HepG2 (cell line): ENCODE measurements at regions not wholly inside any gene's neighbourhood (a gene's known extent, or its start where the extent isn't known, plus 50 kb on each side); places are given as distances from the start of the nearest gene placed in this dataset.

ENCODE experiments used
- ATAC-seq: fragments of 200-7000 bp; cut with Tn5 transposase; 3 replicates; pipeline ENCODE4 v1.9.1; 2020; ENCODE audit warnings: mild to moderate bottlenecking, moderate library complexity
- BruUV-seq: library from RNA; stranded (reverse); fragments of 400-500 nt; replicated peaks from 2 replicates; lab custom pipeline; 2021; lab: Mats Ljungman, UMichigan
- CTCF ChIA-PET: fragments of 300-600 bp; formaldehyde crosslinking; extraction: SDS; loops from one replicate; lab custom pipeline; 2021; ENCODE audit warnings: low total read pairs, inconsistent platforms, low intra/inter-chr PET ratio; lab: Yijun Ruan, JAX
- POLR2A ChIA-PET: fragments of 350-600 bp; sonication (Branson Sonifier 250); formaldehyde crosslinking; loops from one replicate; lab custom pipeline; 2020; ENCODE audit warnings: antibody characterized with exemption, inconsistent platforms; lab: Yijun Ruan, JAX
- DNase-seq: peaks from one replicate; pipeline ENCODE4 v3.0.0-alpha.2; 2015; ENCODE audit warnings: low spot score
- FAIRE-seq: peaks from 3 replicates; lab custom pipeline; 2011; peaks lifted over from hg19 to GRCh38; lab: Jason Lieb, UNC
- H2AFZ ChIP-seq: one replicate; pipeline ENCODE4 v1.6.1; 2011; ENCODE audit warnings: low read length, inconsistent platforms
- H3K27ac ChIP-seq: fragments of 300-600 bp; 3 replicates; pipeline ENCODE4 v1.8.0; 2011; ENCODE audit warnings: mixed run types, mild to moderate bottlenecking, mixed read lengths, low read length, inconsistent platforms; ENCODE audit not compliant: insufficient read depth; ENCODE audit errors: extremely low read length
- H3K27me3 ChIP-seq, 2 experiments: fragments of 200-600 bp in 1 of 2; 2 replicates in 1 of 2; 3 replicates in 1 of 2; pipeline versions ENCODE4 v1.6.0 to v1.8.0; 2011; ENCODE audit warnings: low read length in 2 of 2, mild to moderate bottlenecking in 2 of 2, moderate library complexity in 2 of 2, inconsistent platforms in 1 of 2; ENCODE audit not compliant: insufficient read depth in 2 of 2, control insufficient read depth in 1 of 2
- H3K36me3 ChIP-seq, 2 experiments: fragments of 200-600 bp in 1 of 2; replicated peaks in 1 of 2; 2 replicates in 1 of 2; 3 replicates in 1 of 2; pipeline versions ENCODE4 v1.5.1 to v1.8.0; 2011; ENCODE audit warnings: low read length in 2 of 2, inconsistent platforms in 1 of 2; ENCODE audit not compliant: insufficient read depth in 2 of 2, control insufficient read depth in 1 of 2
- H3K4me1 ChIP-seq: 2 replicates; pipeline ENCODE4 v1.5.1; 2012; ENCODE audit warnings: low read length, inconsistent platforms; ENCODE audit not compliant: insufficient read depth
- H3K4me2 ChIP-seq: 2 replicates; pipeline ENCODE4 v1.6.0; 2011; ENCODE audit warnings: low read depth, low read length, inconsistent platforms
- H3K4me3 ChIP-seq, 3 experiments: fragments of 200-600 bp in 1 of 3; sonication (generic), shearing (Covaris generic) in 1 of 3; replicated peaks in 1 of 3; 2 replicates each; pipeline ENCODE4 v1.5.1; 2011 to 2016; ENCODE audit warnings: low read length in 3 of 3, inconsistent platforms in 2 of 3, low read depth in 2 of 3, mild to moderate bottlenecking in 2 of 3, control low read depth in 1 of 3, mixed read lengths in 1 of 3; ENCODE audit not compliant: insufficient read depth in 1 of 3
- H3K79me2 ChIP-seq: one replicate; pipeline ENCODE4 v1.6.1; 2011; ENCODE audit warnings: low read length, inconsistent platforms; ENCODE audit not compliant: insufficient read depth
- H3K9ac ChIP-seq: 2 replicates; pipeline ENCODE4 v1.6.0; 2011; ENCODE audit warnings: mild to moderate bottlenecking, low read depth, low read length, inconsistent platforms; ENCODE audit not compliant: insufficient read depth
- H3K9me3 ChIP-seq: 2 replicates; pipeline ENCODE4 v1.5.1; 2012; ENCODE audit warnings: mild to moderate bottlenecking, low read length
- H4K20me1 ChIP-seq: 2 replicates; pipeline ENCODE4 v1.6.0; 2011; ENCODE audit warnings: inconsistent platforms, mild to moderate bottlenecking, low read length, moderate library complexity; ENCODE audit not compliant: insufficient read depth
- MAZ ChIP-seq, 2 experiments: sonication (generic) in 1 of 2; formaldehyde crosslinking in 1 of 2; IDR thresholded peaks; 2 replicates each; pipeline versions ENCODE4 v1.5.0 to v1.6.1; 2012 to 2020; ENCODE audit warnings: low read depth in 2 of 2, mild to moderate bottlenecking in 2 of 2, borderline replicate concordance in 1 of 2, improper control_type of control experiment in 1 of 2, low read length in 1 of 2, missing genetic modification reagents in 1 of 2, moderate library complexity in 1 of 2
- MBD4 ChIP-seq: IDR thresholded peaks from 2 replicates; pipeline ENCODE4 v1.6.1; 2012; ENCODE audit warnings: low read length, inconsistent platforms, borderline replicate concordance
- MED8 ChIP-seq: sonication (generic); formaldehyde crosslinking; IDR thresholded peaks from 2 replicates; pipeline ENCODE4 v1.8.1; 2023; ENCODE audit warnings: mild to moderate bottlenecking, missing genetic modification reagents; ENCODE audit not compliant: insufficient replicate concordance
- PTBP1 ChIP-seq: fragments of 200-400 bp; formaldehyde crosslinking; IDR thresholded peaks from 2 replicates; pipeline ENCODE4 v1.6.1; 2018; ENCODE audit warnings: low read length, low read depth; ENCODE audit not compliant: poor library complexity, severe bottlenecking
- STAG1 ChIP-seq: sonication (generic); formaldehyde crosslinking; IDR thresholded peaks from 2 replicates; pipeline ENCODE4 v1.4.0; 2020; ENCODE audit warnings: missing genetic modification reagents
- ZNF136 ChIP-seq: sonication (generic); formaldehyde crosslinking; IDR thresholded peaks from 2 replicates; pipeline ENCODE4 v1.8.1; 2022; ENCODE audit warnings: low read depth, mild to moderate bottlenecking, moderate library complexity, missing genetic modification reagents
- ZNF333 ChIP-seq: sonication (generic); formaldehyde crosslinking; IDR thresholded peaks from 2 replicates; pipeline ENCODE4 v1.4.0; 2020; ENCODE audit warnings: mild to moderate bottlenecking, missing genetic modification reagents, borderline replicate concordance
- WGBS: methylation state at CpG from one replicate; pipeline ENCODE4 v1.1.6; 2017; ENCODE audit warnings: low lambda C conversion rate; 5-methylcytosine and 5-hydroxymethylcytosine counted together
- in situ Hi-C: cut with HindIII; loops from 2 replicates; pipeline ENCODE4 v1.10.0; 2017; ENCODE audit warnings: low pct_unique_long_range_greater_than_20kb; ENCODE audit not compliant: extremely low pct_ligation_motif_present
- intact Hi-C: fragments of 100-400 bp; cut with micrococcal nuclease; formaldehyde crosslinking; loops from one replicate; pipeline ENCODE4 v1.10.0; 2022; ENCODE audit not compliant: unreplicated experiment
- TF ChIP-seq, protein P1 (sequence below): sonication (generic); formaldehyde crosslinking; IDR thresholded peaks from 2 replicates; pipeline ENCODE4 v1.5.1; 2020; ENCODE audit warnings: mild to moderate bottlenecking, missing genetic modification reagents, moderate library complexity
- TF ChIP-seq, protein P2 (sequence below): sonication (generic); formaldehyde crosslinking; IDR thresholded peaks from 2 replicates; pipeline ENCODE4 v1.5.1; 2020; ENCODE audit warnings: missing genetic modification reagents, mild to moderate bottlenecking, borderline replicate concordance

DNA sequence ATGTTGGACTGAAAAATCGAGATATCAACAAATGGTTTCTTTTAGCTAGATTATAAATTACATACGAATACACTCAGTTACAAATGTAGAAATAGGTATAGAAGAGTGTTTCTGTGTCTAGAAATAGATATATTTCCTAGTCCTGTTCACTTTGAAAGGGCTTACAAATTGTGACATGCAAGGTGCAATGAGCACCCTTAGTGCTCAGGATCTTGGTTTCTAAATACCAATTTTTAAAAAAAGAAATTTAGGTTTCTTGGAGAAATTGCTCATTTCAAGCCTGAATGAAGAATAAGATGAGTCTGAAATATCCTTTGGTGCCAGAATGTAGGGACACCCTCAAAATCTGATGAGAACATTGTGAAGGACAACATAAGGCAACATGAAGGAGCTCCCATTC is 306.0 kb downstream of the CRPPA start (continued):
- no peak for TF ChIP-seq MAZ (IDR thresholded peaks at IDR 0.05; ENCODE audit: borderline replicate concordance, low read depth, low read length)
- TF ChIP-seq MAZ (CRISPR knock-in tag; IDR thresholded peaks at IDR 0.05; ENCODE audit: low read depth), result no peak
- TF ChIP-seq, protein P1, sequence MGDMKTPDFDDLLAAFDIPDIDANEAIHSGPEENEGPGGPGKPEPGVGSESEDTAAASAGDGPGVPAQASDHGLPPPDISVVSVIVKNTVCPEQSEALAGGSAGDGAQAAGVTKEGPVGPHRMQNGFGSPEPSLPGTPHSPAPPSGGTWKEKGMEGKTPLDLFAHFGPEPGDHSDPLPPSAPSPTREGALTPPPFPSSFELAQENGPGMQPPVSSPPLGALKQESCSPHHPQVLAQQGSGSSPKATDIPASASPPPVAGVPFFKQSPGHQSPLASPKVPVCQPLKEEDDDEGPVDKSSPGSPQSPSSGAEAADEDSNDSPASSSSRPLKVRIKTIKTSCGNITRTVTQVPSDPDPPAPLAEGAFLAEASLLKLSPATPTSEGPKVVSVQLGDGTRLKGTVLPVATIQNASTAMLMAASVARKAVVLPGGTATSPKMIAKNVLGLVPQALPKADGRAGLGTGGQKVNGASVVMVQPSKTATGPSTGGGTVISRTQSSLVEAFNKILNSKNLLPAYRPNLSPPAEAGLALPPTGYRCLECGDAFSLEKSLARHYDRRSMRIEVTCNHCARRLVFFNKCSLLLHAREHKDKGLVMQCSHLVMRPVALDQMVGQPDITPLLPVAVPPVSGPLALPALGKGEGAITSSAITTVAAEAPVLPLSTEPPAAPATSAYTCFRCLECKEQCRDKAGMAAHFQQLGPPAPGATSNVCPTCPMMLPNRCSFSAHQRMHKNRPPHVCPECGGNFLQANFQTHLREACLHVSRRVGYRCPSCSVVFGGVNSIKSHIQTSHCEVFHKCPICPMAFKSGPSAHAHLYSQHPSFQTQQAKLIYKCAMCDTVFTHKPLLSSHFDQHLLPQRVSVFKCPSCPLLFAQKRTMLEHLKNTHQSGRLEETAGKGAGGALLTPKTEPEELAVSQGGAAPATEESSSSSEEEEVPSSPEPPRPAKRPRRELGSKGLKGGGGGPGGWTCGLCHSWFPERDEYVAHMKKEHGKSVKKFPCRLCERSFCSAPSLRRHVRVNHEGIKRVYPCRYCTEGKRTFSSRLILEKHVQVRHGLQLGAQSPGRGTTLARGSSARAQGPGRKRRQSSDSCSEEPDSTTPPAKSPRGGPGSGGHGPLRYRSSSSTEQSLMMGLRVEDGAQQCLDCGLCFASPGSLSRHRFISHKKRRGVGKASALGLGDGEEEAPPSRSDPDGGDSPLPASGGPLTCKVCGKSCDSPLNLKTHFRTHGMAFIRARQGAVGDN (CRISPR knock-in tag), result no peak
- TF ChIP-seq ZNF136, result no peak
- no peak for TF ChIP-seq ZNF333 (CRISPR knock-in tag)
- TF ChIP-seq PTBP1, result no peak
- no peak for TF ChIP-seq MBD4
- TF ChIP-seq MED8 (CRISPR knock-in tag), result no peak

DNA sequence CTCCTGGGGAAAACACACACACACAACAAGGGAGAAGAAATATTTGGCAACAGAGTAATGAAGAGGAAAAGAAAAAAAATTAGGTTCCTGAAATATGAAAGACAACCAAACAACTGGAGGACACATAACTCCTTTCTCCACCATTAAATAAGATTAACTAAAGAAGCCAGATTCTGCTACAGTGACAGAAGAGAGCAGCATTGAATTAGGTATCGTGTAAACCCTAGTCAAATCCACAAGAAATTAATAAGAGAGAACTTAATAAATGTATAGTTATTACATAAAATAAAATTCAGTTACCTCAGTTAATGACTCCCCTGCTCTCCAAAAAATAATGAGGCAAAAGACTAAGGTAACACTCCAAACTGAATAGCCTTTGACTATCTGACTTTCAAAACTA is 306.7 kb downstream of the CRPPA start:
- FAIRE-seq, result no peak

More for the DNA sequence above, 306.7 kb downstream of the CRPPA start:
- no TSS peak for BruUV-seq
- no peak overlapping the region for H2AFZ ChIP-seq
- no peak overlapping the region for H3K4me3 ChIP-seq
- in situ Hi-C loops, result no loop called here
- ATAC-seq, result no peak
- H3K79me2 ChIP-seq, result no peaks in the 10 kb centered on the region
- TF ChIP-seq, protein P2, sequence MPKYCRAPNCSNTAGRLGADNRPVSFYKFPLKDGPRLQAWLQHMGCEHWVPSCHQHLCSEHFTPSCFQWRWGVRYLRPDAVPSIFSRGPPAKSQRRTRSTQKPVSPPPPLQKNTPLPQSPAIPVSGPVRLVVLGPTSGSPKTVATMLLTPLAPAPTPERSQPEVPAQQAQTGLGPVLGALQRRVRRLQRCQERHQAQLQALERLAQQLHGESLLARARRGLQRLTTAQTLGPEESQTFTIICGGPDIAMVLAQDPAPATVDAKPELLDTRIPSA, result no peak
- peak; percentile 27; the same call in 1 of the 2 replicates for TF ChIP-seq STAG1 (CRISPR knock-in tag)
- TF ChIP-seq, all 625 proteins: peak for 1
- CTCF ChIA-PET, result no interaction called here
- no peak overlapping the region for H3K27ac ChIP-seq
- peaks cover 65% of the 10 kb centered on the region for H3K9me3 ChIP-seq
- H3K4me2 ChIP-seq, result no peak overlapping the region
- DNase-seq, result no peak
- no peaks in the 10 kb centered on the region for H3K27me3 ChIP-seq
- 8% methylated on average over 1 of the region's 1 CpG for WGBS
- intact Hi-C loops, result no loop called here
- no peaks in the 10 kb centered on the region for H4K20me1 ChIP-seq
- POLR2A ChIA-PET, result no interaction called here
- H3K9ac ChIP-seq, result no peak overlapping the region
- no peaks in the 10 kb centered on the region for H3K4me1 ChIP-seq
- no peaks in the 10 kb centered on the region for H3K36me3 ChIP-seq
